ENCODE measurements at regions not wholly inside any gene's neighbourhood (a gene's known extent, or its start where the extent isn't known, plus 50 kb on each side); places are given as distances from the start of the nearest gene placed in this dataset.

- TF ChIP-seq YY1 (IDR thresholded peaks at IDR 0.05; ENCODE audit: low read depth) (no peak), CEBPB (IDR thresholded peaks at IDR 0.05) (no peak), EGR1 (IDR thresholded peaks at IDR 0.05) (no peak), RAD21 (IDR thresholded peaks at IDR 0.05; ENCODE audit: low read depth) (no peak), EP300 (IDR thresholded peaks at IDR 0.05; ENCODE audit: borderline replicate concordance) (no peak), FOXM1 (IDR thresholded peaks at IDR 0.05; ENCODE audit: borderline replicate concordance, low read depth) (no peak), REST (IDR thresholded peaks at IDR 0.05; ENCODE audit: low read depth) (no peak), USF1 (IDR thresholded peaks at IDR 0.05) (no peak), CREB1 (IDR thresholded peaks at IDR 0.05; ENCODE audit: low read depth) (no peak), TAF1 (IDR thresholded peaks at IDR 0.05; ENCODE audit: low read depth) (no peak), MAX (IDR thresholded peaks at IDR 0.05) (no peak), TCF12 (IDR thresholded peaks at IDR 0.05; ENCODE audit: low read depth) (no peak), TEAD4 (IDR thresholded peaks at IDR 0.05) (no peak), ZBTB7A (IDR thresholded peaks at IDR 0.05; ENCODE audit: low read depth) (no peak)
Observed at GRCh38 chr1:234956821-234957329, 171.8 kb downstream of the TOMM20 start.
